ENCODE measurements at regions not wholly inside any gene's neighbourhood (a gene's known extent, or its start where the extent isn't known, plus 50 kb on each side); places are given as distances from the start of the nearest gene placed in this dataset.

DNA sequence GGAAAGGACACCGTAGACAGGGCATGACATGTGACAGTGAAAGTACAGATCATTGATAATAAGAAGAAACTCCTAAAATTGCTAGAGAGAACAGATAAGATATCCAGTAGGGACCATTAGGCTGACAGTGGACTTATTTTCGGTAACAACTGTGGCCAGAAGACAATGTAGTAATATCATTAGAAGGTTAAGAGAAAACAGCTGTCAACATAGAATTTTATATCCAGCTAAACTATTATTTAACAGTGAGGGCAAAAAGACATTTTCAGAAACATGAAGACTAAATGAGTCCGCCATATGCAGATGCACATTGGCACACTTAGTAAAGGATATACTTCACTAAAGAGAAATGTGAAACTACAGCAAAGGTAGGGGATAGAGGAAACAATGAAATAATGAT is 95.4 kb upstream of the GUCA2B start:
- peaks cover 0 to 13% (median 7%) of the 10 kb centered on the region in 5 experiments for H3K9me3 ChIP-seq (ENCODE audit: control extremely low read depth in 1 of 5, control insufficient read depth in 4 of 5, insufficient read depth in 2 of 5, low read depth in 1 of 5, low read length in 4 of 5)
- H3K27me3 ChIP-seq (replicated peaks in 2 of 5; ENCODE audit: control insufficient read depth in 4 of 5, insufficient read depth in 5 of 5, low read length in 4 of 5): no peaks in the 10 kb centered on the region
- no peak overlapping the region for H3K27ac ChIP-seq (ENCODE audit: insufficient read depth in 1 of 2, low read depth in 1 of 2, low read length in 2 of 2, poor library complexity in 1 of 2, severe bottlenecking in 2 of 2)
- ChIA-PET CTCF (no interaction called here), POLR2A (no interaction called here)
- no peak overlapping the region for H3K4me3 ChIP-seq (ENCODE audit: control insufficient read depth in 1 of 7, extremely low read depth in 1 of 7, insufficient read depth in 4 of 7, low read depth in 2 of 7, low read length in 6 of 7)
- DNase-seq: no peak
- no peaks in the 10 kb centered on the region for H3K36me3 ChIP-seq (ENCODE audit: control insufficient read depth in 4 of 4, insufficient read depth in 4 of 4, low read length in 3 of 4)
- WGBS (ENCODE audit: insufficient coverage): 90% methylated on average over 2 of the region's 3 CpGs
- H3K4me1 ChIP-seq (ENCODE audit: control extremely low read depth in 1 of 4, control insufficient read depth in 4 of 4, insufficient read depth in 4 of 4, low read length in 3 of 4): no peaks in the 10 kb centered on the region

GRCh38 chr1:42056460-42056859 is 96.8 kb upstream of the GUCA2B start:
- no peak overlapping the region for H3K27ac ChIP-seq (ENCODE audit: insufficient read depth in 1 of 2, low read depth in 1 of 2, low read length in 2 of 2, poor library complexity in 1 of 2, severe bottlenecking in 2 of 2)
- ChIA-PET POLR2A (interaction anchor here (0.7 kb wide), 1 partner anchor 141 kb away, joined by 3 read pairs; no protein-coding TSS in a partner anchor), CTCF (interaction anchor here (0.6 to 1.1 kb wide), 3 partner anchors 10 to 247 kb away, joined by 3 to 4 read pairs (median 3); no protein-coding TSS in a partner anchor)
- no peaks in the 10 kb centered on the region for H3K4me1 ChIP-seq (ENCODE audit: control extremely low read depth in 1 of 4, control insufficient read depth in 4 of 4, insufficient read depth in 4 of 4, low read length in 3 of 4)
- peaks cover 0 to 13% (median 7%) of the 10 kb centered on the region in 5 experiments for H3K9me3 ChIP-seq (ENCODE audit: control extremely low read depth in 1 of 5, control insufficient read depth in 4 of 5, insufficient read depth in 2 of 5, low read depth in 1 of 5, low read length in 4 of 5)
- H3K36me3 ChIP-seq (ENCODE audit: control insufficient read depth in 4 of 4, insufficient read depth in 4 of 4, low read length in 3 of 4): no peaks in the 10 kb centered on the region
- no peak for DNase-seq
- H3K27me3 ChIP-seq (replicated peaks in 2 of 5; ENCODE audit: control insufficient read depth in 4 of 5, insufficient read depth in 5 of 5, low read length in 4 of 5): peaks cover 0 to 4% (median 0%) of the 10 kb centered on the region in 5 experiments
- no peak overlapping the region for H3K4me3 ChIP-seq (ENCODE audit: control insufficient read depth in 1 of 7, extremely low read depth in 1 of 7, insufficient read depth in 4 of 7, low read depth in 2 of 7, low read length in 6 of 7)

DNA sequence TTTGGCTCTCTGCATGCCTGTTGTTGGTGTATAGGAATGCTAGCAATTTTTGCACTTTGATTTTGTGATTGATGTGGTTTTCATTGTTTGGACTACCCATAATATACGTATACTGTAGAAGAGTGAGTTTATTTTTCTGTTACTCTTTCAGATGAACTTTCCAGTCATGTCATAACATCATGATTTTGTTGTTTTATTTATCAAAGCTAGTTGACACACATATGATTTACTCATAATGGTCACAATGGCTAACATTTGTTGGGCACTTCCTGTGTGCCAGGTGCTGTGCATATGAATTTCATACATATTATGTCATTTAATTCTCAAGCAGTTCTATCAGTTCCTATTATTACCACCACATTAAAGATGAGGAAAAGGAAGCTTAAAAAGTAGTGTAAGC is 98.1 kb upstream of the GUCA2B start:
- CTCF ChIA-PET: no interaction called here
- no CpG with 5 or more reads among the region's 1 CpG for WGBS (ENCODE audit: insufficient coverage)

GRCh38 chr1:42052072-42052699 is 101.0 kb upstream of the GUCA2B start:
- no peak for DNase-seq
- H3K27ac ChIP-seq (ENCODE audit: insufficient read depth in 1 of 2, low read depth in 1 of 2, low read length in 2 of 2, poor library complexity in 1 of 2, severe bottlenecking in 2 of 2): no peak overlapping the region
- CTCF ChIA-PET: no interaction called here

More for the DNA sequence above, 98.1 kb upstream of the GUCA2B start:
- no peaks in the 10 kb centered on the region for H3K36me3 ChIP-seq (ENCODE audit: control insufficient read depth in 4 of 4, insufficient read depth in 4 of 4, low read length in 3 of 4)
- no peaks in the 10 kb centered on the region for H3K4me1 ChIP-seq (ENCODE audit: control extremely low read depth in 1 of 4, control insufficient read depth in 4 of 4, insufficient read depth in 4 of 4, low read length in 3 of 4)
- H3K27ac ChIP-seq (ENCODE audit: insufficient read depth in 1 of 2, low read depth in 1 of 2, low read length in 2 of 2, poor library complexity in 1 of 2, severe bottlenecking in 2 of 2): no peak overlapping the region
- no peak overlapping the region for H3K4me3 ChIP-seq (ENCODE audit: control insufficient read depth in 1 of 7, extremely low read depth in 1 of 7, insufficient read depth in 4 of 7, low read depth in 2 of 7, low read length in 6 of 7)
- peaks cover 0 to 13% (median 7%) of the 10 kb centered on the region in 5 experiments for H3K9me3 ChIP-seq (ENCODE audit: control extremely low read depth in 1 of 5, control insufficient read depth in 4 of 5, insufficient read depth in 2 of 5, low read depth in 1 of 5, low read length in 4 of 5)
- no peak for DNase-seq
- H3K27me3 ChIP-seq (replicated peaks in 2 of 5; ENCODE audit: control insufficient read depth in 4 of 5, insufficient read depth in 5 of 5, low read length in 4 of 5): peaks cover 0 to 8% (median 0%) of the 10 kb centered on the region in 5 experiments
- POLR2A ChIA-PET: no interaction called here

GRCh38 chr1:42047508-42047880 is 105.7 kb upstream of the GUCA2B start:
- no peak for DNase-seq
- 100% methylated on average over 1 of the region's 1 CpG for WGBS (ENCODE audit: insufficient coverage)
- ChIA-PET POLR2A (no interaction called here), CTCF (no interaction called here)
- Histone ChIP-seq H3K4me3 (ENCODE audit: control insufficient read depth in 1 of 7, extremely low read depth in 1 of 7, insufficient read depth in 4 of 7, low read depth in 2 of 7, low read length in 6 of 7) (no peak overlapping the region), H3K9me3 (ENCODE audit: control extremely low read depth in 1 of 5, control insufficient read depth in 4 of 5, insufficient read depth in 2 of 5, low read depth in 1 of 5, low read length in 4 of 5) (no peaks in the 10 kb centered on the region), H3K4me1 (ENCODE audit: control extremely low read depth in 1 of 4, control insufficient read depth in 4 of 4, insufficient read depth in 4 of 4, low read length in 3 of 4) (no peaks in the 10 kb centered on the region), H3K36me3 (ENCODE audit: control insufficient read depth in 4 of 4, insufficient read depth in 4 of 4, low read length in 3 of 4) (no peaks in the 10 kb centered on the region), H3K27ac (ENCODE audit: insufficient read depth in 1 of 2, low read depth in 1 of 2, low read length in 2 of 2, poor library complexity in 1 of 2, severe bottlenecking in 2 of 2) (no peak overlapping the region), H3K27me3 (replicated peaks in 2 of 5; ENCODE audit: control insufficient read depth in 4 of 5, insufficient read depth in 5 of 5, low read length in 4 of 5) (peaks cover 0 to 10% (median 0%) of the 10 kb centered on the region in 5 experiments)

More at GRCh38 chr1:42052072-42052699, 101.0 kb upstream of the GUCA2B start:
- H3K4me3 ChIP-seq (ENCODE audit: control insufficient read depth in 1 of 7, extremely low read depth in 1 of 7, insufficient read depth in 4 of 7, low read depth in 2 of 7, low read length in 6 of 7): no peak overlapping the region
- no peaks in the 10 kb centered on the region for H3K4me1 ChIP-seq (ENCODE audit: control extremely low read depth in 1 of 4, control insufficient read depth in 4 of 4, insufficient read depth in 4 of 4, low read length in 3 of 4)
- no peaks in the 10 kb centered on the region for H3K36me3 ChIP-seq (ENCODE audit: control insufficient read depth in 4 of 4, insufficient read depth in 4 of 4, low read length in 3 of 4)
- H3K9me3 ChIP-seq (ENCODE audit: control extremely low read depth in 1 of 5, control insufficient read depth in 4 of 5, insufficient read depth in 2 of 5, low read depth in 1 of 5, low read length in 4 of 5): peaks cover 0 to 2% (median 0%) of the 10 kb centered on the region in 5 experiments
- POLR2A ChIA-PET: no interaction called here
- 83% methylated on average over 3 of the region's 5 CpGs for WGBS (ENCODE audit: insufficient coverage)
- peaks cover 0 to 10% (median 0%) of the 10 kb centered on the region in 5 experiments for H3K27me3 ChIP-seq (replicated peaks in 2 of 5; ENCODE audit: control insufficient read depth in 4 of 5, insufficient read depth in 5 of 5, low read length in 4 of 5)

DNA sequence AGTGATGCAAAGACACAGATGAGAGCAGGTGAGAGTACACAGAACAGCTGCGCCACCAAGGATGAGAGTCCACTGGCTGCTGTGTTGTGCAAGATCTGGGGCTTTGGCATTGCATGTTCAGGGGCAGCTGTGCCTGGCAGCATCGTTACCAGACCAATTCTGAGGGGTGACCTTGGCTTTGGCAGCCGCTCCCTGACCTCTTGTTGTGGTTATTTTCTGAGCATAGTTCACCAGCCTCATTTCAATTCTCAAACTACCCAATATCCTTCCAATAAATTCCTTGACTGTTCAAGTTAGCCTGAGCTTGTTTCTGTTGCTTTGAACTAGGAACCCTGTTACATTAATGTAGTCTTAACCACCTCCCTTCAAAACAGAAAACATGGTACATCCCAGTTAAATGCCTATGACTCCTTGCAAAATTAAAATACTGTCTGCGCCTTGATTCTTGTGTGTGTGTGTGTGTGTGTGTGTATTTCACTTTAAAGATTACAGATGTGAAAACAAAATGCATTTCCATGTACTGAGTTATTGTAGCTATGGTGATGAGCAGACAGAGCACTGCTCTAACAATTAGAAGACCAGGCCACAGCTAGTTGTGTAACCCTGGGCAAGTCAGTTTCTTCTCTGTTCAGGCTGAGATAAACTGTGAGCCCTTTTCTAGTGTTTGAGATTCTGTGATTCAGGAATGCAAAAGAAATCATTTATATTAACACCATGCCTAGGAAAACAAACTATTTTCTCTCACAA is 106.3 kb upstream of the GUCA2B start:
- Histone ChIP-seq H3K27ac (ENCODE audit: insufficient read depth in 1 of 2, low read depth in 1 of 2, low read length in 2 of 2, poor library complexity in 1 of 2, severe bottlenecking in 2 of 2) (no peak overlapping the region), H3K4me1 (ENCODE audit: control extremely low read depth in 1 of 4, control insufficient read depth in 4 of 4, insufficient read depth in 4 of 4, low read length in 3 of 4) (no peaks in the 10 kb centered on the region), H3K27me3 (replicated peaks in 2 of 5; ENCODE audit: control insufficient read depth in 4 of 5, insufficient read depth in 5 of 5, low read length in 4 of 5) (peaks cover 0 to 7% (median 0%) of the 10 kb centered on the region in 5 experiments), H3K4me3 (ENCODE audit: control insufficient read depth in 1 of 7, extremely low read depth in 1 of 7, insufficient read depth in 4 of 7, low read depth in 2 of 7, low read length in 6 of 7) (no peak overlapping the region), H3K36me3 (ENCODE audit: control insufficient read depth in 4 of 4, insufficient read depth in 4 of 4, low read length in 3 of 4) (no peaks in the 10 kb centered on the region), H3K9me3 (ENCODE audit: control extremely low read depth in 1 of 5, control insufficient read depth in 4 of 5, insufficient read depth in 2 of 5, low read depth in 1 of 5, low read length in 4 of 5) (no peaks in the 10 kb centered on the region)
- no peak for DNase-seq
- WGBS (ENCODE audit: insufficient coverage): 92% methylated on average over 4 of the region's 4 CpGs
- ChIA-PET POLR2A (no interaction called here), CTCF (interaction anchor here (1.1 kb wide), 1 partner anchor 9 kb away, joined by 3 read pairs; no protein-coding TSS in a partner anchor)

DNA sequence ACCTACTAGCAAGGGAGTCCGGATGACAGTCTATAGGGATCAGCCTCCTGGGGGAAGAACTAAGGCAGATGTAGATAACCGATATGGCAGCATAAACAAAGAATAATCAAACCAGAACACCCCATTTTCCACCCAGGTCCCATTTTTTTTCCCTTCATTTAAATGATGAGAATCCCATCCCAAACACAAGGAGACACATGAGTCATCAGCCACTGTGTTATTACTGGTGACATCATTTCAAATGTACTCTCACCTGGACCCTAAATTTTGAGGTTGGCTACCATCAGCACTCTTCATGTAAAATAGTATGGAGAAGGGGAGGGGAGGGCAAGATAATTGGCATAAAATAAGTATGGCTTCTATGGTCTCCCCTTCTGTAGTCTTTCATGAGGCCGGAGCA is 108.9 kb upstream of the GUCA2B start:
- Histone ChIP-seq H3K4me3 (ENCODE audit: control insufficient read depth in 1 of 7, extremely low read depth in 1 of 7, insufficient read depth in 4 of 7, low read depth in 2 of 7, low read length in 6 of 7) (no peak overlapping the region), H3K27ac (ENCODE audit: insufficient read depth in 1 of 2, low read depth in 1 of 2, low read length in 2 of 2, poor library complexity in 1 of 2, severe bottlenecking in 2 of 2) (no peak overlapping the region), H3K27me3 (replicated peaks in 2 of 5; ENCODE audit: control insufficient read depth in 4 of 5, insufficient read depth in 5 of 5, low read length in 4 of 5) (no peaks in the 10 kb centered on the region), H3K36me3 (ENCODE audit: control insufficient read depth in 4 of 4, insufficient read depth in 4 of 4, low read length in 3 of 4) (no peaks in the 10 kb centered on the region), H3K4me1 (ENCODE audit: control extremely low read depth in 1 of 4, control insufficient read depth in 4 of 4, insufficient read depth in 4 of 4, low read length in 3 of 4) (no peaks in the 10 kb centered on the region), H3K9me3 (ENCODE audit: control extremely low read depth in 1 of 5, control insufficient read depth in 4 of 5, insufficient read depth in 2 of 5, low read depth in 1 of 5, low read length in 4 of 5) (no peaks in the 10 kb centered on the region)
- POLR2A ChIA-PET: no interaction called here
- CTCF ChIA-PET: no interaction called here
- no peak for DNase-seq
- WGBS (ENCODE audit: insufficient coverage): 96% methylated on average over 3 of the region's 3 CpGs

Measured in common myeloid progenitor, CD34-positive (primary cell).